K562 (cell line): ENCODE measurements at regions not wholly inside any gene's neighbourhood (a gene's known extent, or its start where the extent isn't known, plus 50 kb on each side); places are given as distances from the start of the nearest gene placed in this dataset.

Experiments used
- ATAC-seq: fragments of 200-7000 bp; cut with Tn5 transposase; 3 replicates; pipeline ENCODE4 v1.9.1; 2020; ENCODE audit warnings: moderate library complexity
- BruUV-seq: library from RNA; stranded (reverse); fragments of 400-500 nt; replicated peaks from 2 replicates; lab custom pipeline; 2021; lab: Mats Ljungman, UMichigan
- CTCF ChIA-PET: fragments of 300-600 bp; formaldehyde crosslinking; extraction: SDS; loops from one replicate; lab custom pipeline; 2021; ENCODE audit warnings: low intra/inter-chr PET ratio; lab: Yijun Ruan, JAX
- POLR2A ChIA-PET: fragments of 300-600, 350-650 bp; sonication (Branson Sonifier 250); formaldehyde crosslinking; extraction: SDS; loops from one replicate; lab custom pipeline; 2021; ENCODE audit warnings: antibody characterized with exemption, inconsistent platforms; lab: Yijun Ruan, JAX
- DNase-seq, 4 experiments: peaks; one replicate each; pipeline versions ENCODE4 v3.0.0 to v3.0.0-alpha.2; 2011 to 2018; ENCODE audit warnings: low spot score in 3 of 4, mixed read lengths in 3 of 4; ENCODE audit errors: extremely low read depth in 1 of 4
- FAIRE-seq: peaks from 2 replicates; lab custom pipeline; 2011; peaks lifted over from hg19 to GRCh38; lab: Jason Lieb, UNC
- H2AFZ ChIP-seq: 2 replicates; pipeline ENCODE4 v1.6.0; 2011; ENCODE audit warnings: low read depth, low read length, control low read depth, inconsistent platforms
- H3K27ac ChIP-seq: fragments of 200-600 bp; 3 replicates; pipeline ENCODE4 v1.8.0; 2011; ENCODE audit warnings: low read depth, mild to moderate bottlenecking, control low read depth, inconsistent platforms, low read length, moderate library complexity, mixed read lengths; ENCODE audit errors: extremely low read depth
- H3K27me3 ChIP-seq, 2 experiments: fragments of 300-600 bp in 1 of 2; 2 replicates in 1 of 2; 3 replicates in 1 of 2; pipeline versions ENCODE4 v1.6.0 to v1.8.0; 2011; ENCODE audit warnings: inconsistent platforms in 2 of 2, low read length in 2 of 2, mild to moderate bottlenecking in 1 of 2, mixed read lengths in 1 of 2, moderate library complexity in 1 of 2; ENCODE audit not compliant: control insufficient read depth in 2 of 2, insufficient read depth in 2 of 2
- H3K36me3 ChIP-seq: fragments of 300-600 bp; 3 replicates; pipeline ENCODE4 v1.8.0; 2011; ENCODE audit warnings: mild to moderate bottlenecking, low read length, inconsistent platforms; ENCODE audit not compliant: control insufficient read depth, insufficient read depth
- H3K4me1 ChIP-seq, 2 experiments: fragments of 200-600 bp in 1 of 2; replicated peaks in 1 of 2; 2 replicates in 1 of 2; 3 replicates in 1 of 2; pipeline versions ENCODE4 v1.5.1 to v1.8.0; 2011; ENCODE audit warnings: inconsistent platforms in 2 of 2, low read length in 2 of 2, mild to moderate bottlenecking in 1 of 2, mixed read lengths in 1 of 2, moderate library complexity in 1 of 2; ENCODE audit not compliant: control insufficient read depth in 2 of 2, insufficient read depth in 2 of 2
- H3K4me2 ChIP-seq: 2 replicates; pipeline ENCODE4 v1.6.1; 2011; ENCODE audit warnings: low read length, control low read depth, inconsistent platforms, mixed read lengths; ENCODE audit not compliant: insufficient read depth
- H3K4me3 ChIP-seq: fragments of 200-600 bp; sonication (generic), shearing (Covaris generic); 2 replicates; pipeline ENCODE4 v1.5.1; 2016; ENCODE audit warnings: control low read depth, inconsistent platforms
- H3K79me2 ChIP-seq: fragments of 200-600 bp; 3 replicates; pipeline ENCODE4 v1.8.0; 2011; ENCODE audit warnings: low read length, inconsistent platforms; ENCODE audit not compliant: control insufficient read depth, insufficient read depth
- H3K9ac ChIP-seq, 2 experiments: 2 replicates each; pipeline versions ENCODE4 v1.6.0 to v1.6.1; 2011; ENCODE audit warnings: low read depth in 2 of 2, low read length in 2 of 2, control low read depth in 1 of 2, inconsistent platforms in 1 of 2, mild to moderate bottlenecking in 1 of 2, mixed read lengths in 1 of 2; ENCODE audit not compliant: insufficient read depth in 1 of 2
- H3K9me1 ChIP-seq: one replicate; pipeline ENCODE4 v1.6.0; 2011; ENCODE audit warnings: inconsistent platforms, mild to moderate bottlenecking, low read length, moderate library complexity; ENCODE audit not compliant: control insufficient read depth, insufficient read depth
- H3K9me3 ChIP-seq: replicated peaks from 2 replicates; pipeline ENCODE4 v1.5.1; 2011; ENCODE audit warnings: low read depth, low read length, inconsistent platforms; ENCODE audit not compliant: control insufficient read depth, insufficient read depth
- H4K20me1 ChIP-seq: replicated peaks from 2 replicates; pipeline ENCODE4 v1.6.1; 2011; ENCODE audit warnings: low read length, inconsistent platforms, mixed read lengths; ENCODE audit not compliant: control insufficient read depth, insufficient read depth
- FOS ChIP-seq: IDR thresholded peaks from 3 replicates; pipeline ENCODE4 v1.6.1; 2011; ENCODE audit not compliant: insufficient read length; ENCODE audit errors: extremely low read depth
- NR2C2 ChIP-seq, 2 experiments: fragments of 200-800 bp in 1 of 2; sonication (Bioruptor generic) in 1 of 2; sonication (generic) in 1 of 2; formaldehyde crosslinking in 1 of 2; IDR thresholded peaks; 2 replicates each; pipeline versions ENCODE4 v1.6.1 to v1.8.0; 2016 to 2022; ENCODE audit warnings: mild to moderate bottlenecking in 1 of 2, missing compliant biosample characterization in 1 of 2, missing genetic modification characterization in 1 of 2, missing genetic modification reagents in 1 of 2
- PHF21A ChIP-seq: fragments of 450-650 bp; IDR thresholded peaks from 2 replicates; pipeline ENCODE4 v1.6.1; 2017; ENCODE audit warnings: low read depth, borderline replicate concordance
- SMARCC2 ChIP-seq: fragments of 450-650 bp; IDR thresholded peaks from 2 replicates; pipeline ENCODE4 v1.6.1; 2017; ENCODE audit warnings: antibody characterized with exemption, moderate library complexity, mild to moderate bottlenecking, low read depth
- SRSF7 ChIP-seq: fragments of 200-400 bp; formaldehyde crosslinking; optimal IDR thresholded peaks from 2 replicates; pipeline ENCODE3; 2017; ENCODE audit warnings: mild to moderate bottlenecking, low read depth, low read length
- TCFL5 ChIP-seq: fragments of 250-450 bp; sonication (Bioruptor Pico); conservative IDR thresholded peaks from 2 replicates; pipeline ENCODE4 v1.6.1; 2021; ENCODE audit warnings: mild to moderate bottlenecking, moderate library complexity, matching md5 sums
- ZNF3 ChIP-seq: fragments of 250-450 bp; sonication (Bioruptor Pico); IDR thresholded peaks from 2 replicates; pipeline ENCODE4 v1.5.0; 2021; ENCODE audit warnings: mild to moderate bottlenecking, moderate library complexity
- whole genome bisulfite sequencing: fragments of 100-300 bp; shearing (Covaris generic); methylation state at CpG from one replicate; pipeline ENCODE4 v1.1.6; 2016; ENCODE audit warnings: low coverage, mixed read lengths; ENCODE audit not compliant: insufficient coverage; ENCODE audit errors: missing lambda C conversion rate; 5-methylcytosine and 5-hydroxymethylcytosine counted together
- in situ Hi-C: fragments of 300-500 bp; cut with MboI; formaldehyde crosslinking; loops from 4 replicates; pipeline ENCODE4 v1.15.0; 2018; ENCODE audit warnings: inconsistent platforms, mixed read lengths
- intact Hi-C: fragments of 100-400 bp; cut with micrococcal nuclease; formaldehyde crosslinking; loops from 2 replicates; pipeline ENCODE4 v1.14.2; 2022
- TF ChIP-seq, protein P1 (sequence below), 2 experiments: IDR thresholded peaks; 2 replicates each; pipeline ENCODE4 v1.6.1; 2012; ENCODE audit warnings: improper control_type of control experiment in 2 of 2, low read depth in 2 of 2, low read length in 2 of 2, borderline replicate concordance in 1 of 2

DNA sequence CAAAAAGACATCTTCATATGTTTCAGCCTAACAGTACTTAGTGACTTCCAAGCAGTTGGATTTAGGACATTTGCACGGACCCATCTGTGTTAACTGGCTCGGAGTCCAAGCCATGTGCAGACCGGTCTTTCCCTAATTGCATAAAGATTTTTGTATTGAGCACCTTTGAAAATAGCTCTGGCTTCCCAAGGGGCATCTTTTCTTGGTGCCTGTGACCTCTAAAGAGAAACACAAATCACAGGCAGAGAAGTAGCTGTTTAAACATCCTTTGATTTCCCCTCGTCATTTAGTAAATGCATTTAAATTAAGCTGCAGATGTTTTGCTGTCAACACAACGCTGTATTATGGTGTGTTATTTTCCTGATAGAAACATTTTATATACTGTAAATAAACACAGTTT lies 288.2 kb upstream of the SALL1 start:
- Histone ChIP-seq H3K4me2 (no peak overlapping the region), H3K79me2 (no peaks in the 10 kb centered on the region), H3K27me3 (no peaks in the 10 kb centered on the region), H3K4me3 (no peak overlapping the region), H3K9ac (no peak overlapping the region), H3K36me3 (no peaks in the 10 kb centered on the region), H3K9me3 (no peaks in the 10 kb centered on the region), H3K4me1 (no peaks in the 10 kb centered on the region), H3K9me1 (no peaks in the 10 kb centered on the region), H3K27ac (no peak overlapping the region), H4K20me1 (no peaks in the 10 kb centered on the region), H2AFZ (no peak overlapping the region)
- in situ Hi-C loops (no loop called here), intact Hi-C loops (no loop called here)
- ChIA-PET POLR2A (no interaction called here), CTCF (no interaction called here)
- WGBS = 0% methylated on average over 5 of the region's 5 CpGs
- BruUV-seq = no TSS peak
- DNase-seq (no peak), FAIRE-seq (no peak), ATAC-seq (no peak)
- TF ChIP-seq FOS (no peak), NR2C2 (CRISPR knock-in tag; IDR thresholded peaks at IDR 0.05) (no peak), NR2C2 (tag; IDR thresholded peaks at IDR 0.05) (no peak), TCFL5 (CRISPR knock-in tag) (no peak), SRSF7 (no peak), ZNF3 (CRISPR knock-in tag) (no peak), PHF21A (no peak), SMARCC2 (no peak)
- TF ChIP-seq, protein P1, sequence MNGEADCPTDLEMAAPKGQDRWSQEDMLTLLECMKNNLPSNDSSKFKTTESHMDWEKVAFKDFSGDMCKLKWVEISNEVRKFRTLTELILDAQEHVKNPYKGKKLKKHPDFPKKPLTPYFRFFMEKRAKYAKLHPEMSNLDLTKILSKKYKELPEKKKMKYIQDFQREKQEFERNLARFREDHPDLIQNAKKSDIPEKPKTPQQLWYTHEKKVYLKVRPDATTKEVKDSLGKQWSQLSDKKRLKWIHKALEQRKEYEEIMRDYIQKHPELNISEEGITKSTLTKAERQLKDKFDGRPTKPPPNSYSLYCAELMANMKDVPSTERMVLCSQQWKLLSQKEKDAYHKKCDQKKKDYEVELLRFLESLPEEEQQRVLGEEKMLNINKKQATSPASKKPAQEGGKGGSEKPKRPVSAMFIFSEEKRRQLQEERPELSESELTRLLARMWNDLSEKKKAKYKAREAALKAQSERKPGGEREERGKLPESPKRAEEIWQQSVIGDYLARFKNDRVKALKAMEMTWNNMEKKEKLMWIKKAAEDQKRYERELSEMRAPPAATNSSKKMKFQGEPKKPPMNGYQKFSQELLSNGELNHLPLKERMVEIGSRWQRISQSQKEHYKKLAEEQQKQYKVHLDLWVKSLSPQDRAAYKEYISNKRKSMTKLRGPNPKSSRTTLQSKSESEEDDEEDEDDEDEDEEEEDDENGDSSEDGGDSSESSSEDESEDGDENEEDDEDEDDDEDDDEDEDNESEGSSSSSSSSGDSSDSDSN (IDR thresholded peaks at IDR 0.05; ENCODE audit: borderline replicate concordance in 1 of 2, low read depth in 2 of 2, low read length in 2 of 2) = no peak
